AML-193 (cell line): ENCODE measurements at regions not wholly inside any gene's neighbourhood (a gene's known extent, or its start where the extent isn't known, plus 50 kb on each side); places are given as distances from the start of the nearest gene placed in this dataset.

Experiments
- DNase-seq, 2 experiments: peaks; one replicate each; lab custom pipeline; 2025; lab: John Stamatoyannopoulos, UW

DNA sequence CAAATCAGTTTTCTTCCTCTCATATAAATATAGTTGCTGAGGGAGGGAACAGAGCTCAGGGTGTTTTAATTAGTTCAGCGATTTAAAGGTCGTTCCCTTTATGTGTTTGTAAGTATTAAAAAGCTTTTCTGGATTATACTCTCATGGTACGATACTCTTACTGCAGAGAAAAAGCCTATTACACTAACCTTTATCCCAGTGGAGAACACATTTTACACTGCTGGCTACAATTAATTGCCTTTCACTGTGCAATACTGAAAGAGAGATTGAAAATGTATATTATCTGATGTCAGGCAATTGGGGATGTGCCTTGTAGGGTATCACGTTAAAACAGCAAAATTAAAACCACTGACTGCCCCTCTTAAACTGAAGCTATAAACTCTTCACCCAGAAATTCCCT, 526.9 kb upstream of the SGCG start:
- no peak for DNase-seq

DNA sequence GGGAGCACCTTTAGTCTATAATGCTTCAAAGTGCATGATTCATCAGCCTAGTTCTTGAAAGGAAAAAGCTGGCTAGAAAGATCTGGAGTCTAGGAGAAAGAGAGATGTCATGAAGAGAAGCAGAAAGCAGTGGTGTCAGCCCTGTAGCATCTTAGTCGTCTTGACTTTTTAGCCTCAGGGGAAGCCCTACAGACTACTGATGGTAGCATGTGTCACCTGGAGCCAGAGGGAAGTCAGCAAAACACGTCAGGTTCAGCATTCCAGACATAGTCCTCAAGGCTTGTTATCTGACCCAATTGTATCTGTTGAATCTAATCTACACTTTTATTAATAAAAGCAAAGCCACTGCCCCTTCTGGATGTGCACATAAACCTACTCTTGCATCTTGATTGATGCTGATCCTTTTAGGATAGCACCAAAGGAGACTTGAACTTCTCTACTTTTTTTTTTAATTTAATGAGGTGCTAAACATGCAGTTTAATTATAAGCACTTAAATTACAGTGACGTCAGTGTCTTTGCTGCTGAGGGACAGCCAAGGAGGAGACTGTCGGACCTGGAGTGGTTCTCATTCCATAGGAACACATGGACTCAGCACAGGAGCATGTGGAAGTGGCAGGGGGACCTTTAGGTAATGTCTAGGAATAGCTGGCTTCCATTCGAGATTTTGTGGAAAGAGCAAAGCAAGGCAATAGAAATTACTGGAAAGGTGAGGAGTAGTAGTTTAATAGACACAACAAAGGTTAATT, 525.5 kb upstream of the SGCG start:
- DNase-seq = no peak

DNA sequence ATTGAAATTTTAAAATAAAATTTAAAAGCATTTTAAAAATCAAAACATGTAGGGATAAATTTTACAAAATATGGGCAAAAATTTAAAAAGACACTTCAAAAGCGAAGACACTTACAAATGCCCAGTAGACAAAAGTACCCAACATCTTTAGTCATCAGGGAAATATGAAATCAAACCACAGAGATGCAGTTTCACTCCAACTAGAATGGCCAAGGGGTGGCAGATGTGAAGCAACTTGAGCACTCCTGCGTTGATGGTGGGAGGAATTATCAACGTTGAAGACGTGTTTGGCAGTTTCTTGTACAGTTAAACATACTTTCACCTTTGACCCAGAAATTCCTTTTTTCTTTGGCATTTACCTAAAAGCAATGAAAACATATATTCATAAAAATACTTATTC, 518.0 kb upstream of the SGCG start:
- no peak for DNase-seq

DNA sequence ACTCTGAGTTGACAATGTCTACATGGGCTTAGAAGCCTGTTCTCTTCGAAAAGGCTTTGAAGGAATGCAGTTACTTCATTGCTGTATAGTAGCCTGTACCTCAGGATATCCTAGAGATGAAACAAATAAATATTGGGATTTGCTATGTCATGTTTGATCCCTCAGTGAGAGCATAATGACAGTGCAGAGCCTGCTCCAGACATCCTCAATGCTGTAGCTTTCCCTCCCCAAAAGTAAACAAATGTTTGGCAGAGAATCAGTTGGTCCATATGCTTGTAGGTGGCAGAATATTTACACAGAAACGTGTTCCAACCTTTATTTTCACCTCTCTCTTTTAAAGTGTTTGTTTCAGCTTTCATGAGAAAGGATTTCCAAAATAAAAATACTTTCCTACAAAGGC, 515.3 kb upstream of the SGCG start:
- no peak for DNase-seq

DNA sequence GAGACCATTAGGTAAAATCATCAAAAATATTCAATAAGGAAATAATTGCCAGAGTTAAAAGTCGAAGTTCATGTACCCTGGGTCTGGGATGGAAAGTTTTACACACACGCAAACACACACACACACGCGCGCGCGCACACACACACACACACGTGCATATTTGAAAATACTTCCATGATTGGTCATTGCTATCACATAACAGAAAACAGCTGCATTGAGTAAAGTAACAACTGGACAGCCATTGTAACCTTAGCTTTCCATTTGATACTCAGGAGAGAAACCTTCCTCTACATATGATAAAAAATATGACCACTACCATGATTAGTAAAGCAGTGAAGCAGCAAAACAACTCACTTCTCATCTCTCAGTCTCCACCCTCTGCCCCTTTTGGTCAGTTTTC, 490.0 kb upstream of the SGCG start:
- no peak for DNase-seq

DNA sequence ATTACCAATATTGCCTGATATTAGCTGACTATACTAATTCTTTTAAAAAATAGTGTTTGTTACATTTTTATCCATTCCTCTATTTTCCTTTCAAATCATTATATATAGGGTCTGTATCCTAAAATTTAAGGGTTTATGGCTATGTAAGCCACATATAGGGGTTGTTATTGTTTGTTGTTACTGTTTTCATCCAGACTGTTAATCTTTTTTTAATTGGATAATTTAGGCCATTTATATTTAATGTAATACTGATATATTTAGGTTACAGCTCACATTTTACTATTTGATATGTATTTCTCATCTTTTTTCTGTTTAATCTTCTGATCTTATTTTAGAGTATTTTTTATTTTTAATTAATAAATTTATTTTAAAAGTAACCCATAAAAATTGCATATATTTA, 487.1 kb upstream of the SGCG start:
- DNase-seq = no peak

DNA sequence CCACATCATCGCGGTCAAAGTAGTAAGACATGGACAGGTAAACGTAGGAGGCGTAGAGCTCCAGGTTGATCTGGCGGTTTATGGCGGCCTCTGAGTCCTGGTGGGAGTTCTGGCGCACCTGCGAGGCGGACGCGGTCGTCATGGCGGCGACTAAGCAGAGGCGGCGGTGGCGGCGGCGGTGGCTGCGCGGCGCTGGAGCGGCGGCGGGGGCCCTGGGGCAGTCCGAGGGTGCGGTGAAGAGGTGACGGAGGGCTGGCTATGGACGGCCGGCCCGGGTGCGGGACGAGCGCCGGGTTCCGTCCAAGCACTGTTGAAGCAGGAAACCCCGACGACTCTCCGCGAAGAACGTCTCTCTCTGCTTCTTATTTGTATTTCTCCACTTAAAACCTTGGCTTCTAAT, 484.3 kb upstream of the SGCG start:
- no peak for DNase-seq

DNA sequence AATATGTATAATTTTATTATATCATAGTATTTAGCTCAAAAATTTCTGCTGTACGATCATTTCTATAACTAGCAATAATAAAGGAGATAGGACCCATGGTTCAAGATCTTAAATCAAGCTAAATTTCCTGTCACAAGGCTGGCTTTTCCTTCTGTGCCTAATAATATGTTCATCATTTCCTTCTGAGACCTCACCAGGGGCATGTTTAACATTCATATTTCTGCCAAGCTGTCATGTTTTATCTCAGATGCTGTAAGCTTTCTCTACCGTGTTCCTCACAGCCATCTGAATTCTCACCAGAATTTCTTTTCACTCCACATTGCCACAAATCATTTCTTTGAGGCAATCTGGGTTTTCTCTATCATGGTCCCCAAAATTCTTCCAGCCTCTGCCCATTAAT, 482.3 kb upstream of the SGCG start:
- DNase-seq = no peak

DNA sequence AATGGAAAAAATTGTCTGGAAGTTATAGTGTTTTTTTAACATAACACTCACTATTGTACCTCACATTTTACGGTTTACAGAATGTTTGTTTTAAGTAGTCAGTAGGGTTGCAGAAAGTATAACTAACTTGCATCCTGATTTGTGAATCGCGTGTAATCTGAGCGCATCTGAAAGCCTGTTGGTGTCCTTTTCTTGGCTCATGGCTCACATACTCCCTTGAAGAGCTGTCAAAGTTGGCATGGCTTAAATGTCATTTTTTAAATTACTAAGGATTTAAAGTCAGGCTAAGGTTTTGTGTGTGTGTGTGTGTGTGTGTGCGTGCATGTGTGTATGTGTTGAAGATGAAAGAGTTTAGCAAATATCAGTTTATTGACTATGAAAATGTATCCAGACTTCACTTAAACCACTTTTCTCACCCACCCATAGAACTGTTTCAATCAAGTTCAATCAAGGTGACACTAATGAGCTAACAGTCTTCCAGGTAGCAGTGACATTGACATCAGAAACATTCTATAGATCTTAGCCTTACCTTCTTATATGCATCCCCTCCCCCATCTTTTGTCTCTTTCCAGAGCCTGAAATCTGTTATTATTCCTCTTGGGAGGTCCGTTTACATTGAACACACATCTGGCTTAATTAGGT, 480.4 kb upstream of the SGCG start:
- no peak for DNase-seq

DNA sequence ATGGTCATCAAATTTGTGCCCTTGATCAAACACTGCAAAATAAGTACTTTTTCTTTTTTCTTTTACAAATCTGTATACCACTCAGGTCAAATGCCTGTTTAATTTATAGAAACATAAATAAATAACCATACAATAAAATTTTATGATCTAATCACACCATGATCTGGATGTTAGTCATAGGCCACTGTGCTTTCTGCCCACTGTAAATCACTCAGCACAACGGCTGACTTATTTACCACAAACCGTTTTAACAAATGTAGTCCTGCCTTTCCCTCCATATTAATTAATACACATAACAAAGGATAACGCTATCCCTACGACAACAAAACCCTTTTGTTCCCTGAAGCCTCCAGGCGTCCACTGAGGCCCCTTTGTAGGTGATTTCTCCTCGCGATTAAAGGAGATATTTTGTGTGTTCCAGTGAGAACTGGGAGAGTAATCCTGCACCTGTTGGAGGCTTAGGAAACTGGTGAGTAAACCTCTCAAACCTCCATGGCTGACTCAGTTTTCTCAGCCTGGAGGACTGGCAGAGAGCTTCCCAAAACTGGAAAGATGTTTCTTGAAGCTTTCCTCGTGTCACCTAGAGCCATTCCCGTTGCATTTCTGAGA, 477.1 kb upstream of the SGCG start:
- no peak for DNase-seq

DNA sequence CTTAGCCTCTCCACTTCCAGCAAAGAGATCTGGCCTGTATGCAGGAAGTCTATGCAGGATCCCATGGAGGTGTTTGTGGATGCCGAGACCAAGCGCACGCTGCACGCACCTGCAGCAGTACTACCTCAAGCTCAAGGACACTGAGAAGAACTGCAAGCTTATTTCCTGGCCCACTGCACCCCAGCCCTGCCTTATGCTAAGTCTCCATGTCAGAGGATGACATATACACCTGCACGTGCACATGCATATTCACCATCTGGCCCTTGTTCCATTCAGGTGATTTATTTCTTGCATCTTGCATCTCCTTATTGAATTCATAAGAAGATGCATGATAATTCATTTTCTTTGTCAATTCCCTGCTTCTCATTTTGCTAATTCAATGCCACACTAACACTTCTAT, 472.8 kb upstream of the SGCG start:
- DNase-seq = no peak

DNA sequence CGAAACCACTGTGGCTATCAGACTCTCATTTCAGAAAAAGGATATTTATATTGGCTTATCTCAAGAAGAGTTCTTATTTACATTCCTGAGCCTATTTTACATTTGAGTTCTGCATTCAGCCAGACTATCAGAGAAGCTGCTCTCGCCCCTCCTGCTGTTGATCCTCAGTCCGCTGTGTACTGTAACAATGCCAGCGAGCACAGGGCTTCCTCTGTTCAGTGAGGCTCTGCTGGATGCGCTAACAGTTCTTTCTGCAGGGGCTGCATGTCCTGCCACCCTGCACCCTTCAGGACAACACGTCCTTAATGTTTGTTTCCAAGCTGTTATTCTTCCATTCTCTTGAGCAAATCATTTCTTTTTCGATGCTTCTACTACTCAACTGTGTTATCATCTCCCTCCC, 463.7 kb upstream of the SGCG start:
- DNase-seq = no peak

DNA sequence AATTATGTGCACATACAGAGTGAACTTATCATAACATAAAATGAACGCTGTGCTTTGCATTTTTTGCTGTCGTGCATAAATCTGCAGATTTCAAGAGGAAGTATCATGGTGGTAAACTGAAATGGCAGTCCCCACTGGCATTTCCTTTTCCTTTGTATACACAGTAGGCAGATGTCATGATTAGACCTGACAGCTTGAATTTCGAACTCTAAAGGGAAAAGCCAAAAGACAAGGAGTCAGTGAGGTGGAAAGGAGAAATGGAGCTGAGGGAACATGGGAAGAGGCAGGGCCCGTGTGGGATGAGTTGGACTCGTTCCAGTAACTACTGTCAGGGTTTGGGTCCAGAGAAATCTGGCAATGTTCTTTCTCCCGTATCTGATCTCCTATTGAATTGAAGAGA, 454.1 kb upstream of the SGCG start:
- DNase-seq = no peak

DNA sequence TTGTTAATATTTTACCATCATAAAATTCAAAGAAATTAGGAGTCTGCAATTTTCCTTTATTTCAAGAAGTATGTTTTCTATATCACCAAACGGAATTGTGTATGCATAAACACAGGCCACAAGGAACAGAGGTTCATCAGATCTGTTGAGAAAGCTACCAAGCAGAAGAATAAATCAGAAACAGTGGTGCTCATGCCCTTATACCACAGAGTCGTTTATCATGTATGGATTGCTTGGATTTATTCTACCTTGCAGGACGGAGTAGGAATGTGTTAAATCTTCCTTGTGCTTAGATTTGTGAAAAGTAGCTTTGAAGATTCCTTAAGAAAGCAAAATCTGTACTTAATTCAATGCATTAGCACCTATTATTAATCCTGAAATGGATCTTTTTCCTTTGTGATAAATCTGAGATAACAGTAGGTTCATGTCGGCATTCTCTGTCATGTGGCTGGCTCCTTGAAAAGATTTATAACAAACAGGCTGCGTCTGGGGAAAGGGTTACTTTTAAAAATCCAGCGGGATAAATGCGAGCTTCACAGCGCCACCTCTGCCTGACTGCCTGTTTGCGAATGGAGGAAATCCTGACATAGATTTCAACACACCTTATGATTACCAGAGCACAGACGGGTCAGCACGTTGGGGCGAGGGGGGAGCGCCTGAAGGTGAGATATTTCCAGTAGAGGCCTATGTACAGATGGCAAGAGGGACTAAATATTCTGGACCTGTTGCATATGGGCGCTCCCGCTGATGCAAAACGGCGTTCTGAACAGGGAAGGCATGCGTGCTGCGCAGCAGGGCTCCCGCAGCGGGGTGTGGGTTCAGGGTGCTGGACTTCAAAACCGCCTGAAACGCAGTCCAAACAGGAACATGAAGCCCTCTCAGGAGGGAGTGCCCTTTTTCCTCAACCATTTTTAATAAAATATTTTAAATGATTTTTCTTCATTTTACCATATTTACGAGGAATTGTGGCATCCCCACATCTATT, 445.5 kb upstream of the SGCG start:
- DNase-seq = no peak

DNA sequence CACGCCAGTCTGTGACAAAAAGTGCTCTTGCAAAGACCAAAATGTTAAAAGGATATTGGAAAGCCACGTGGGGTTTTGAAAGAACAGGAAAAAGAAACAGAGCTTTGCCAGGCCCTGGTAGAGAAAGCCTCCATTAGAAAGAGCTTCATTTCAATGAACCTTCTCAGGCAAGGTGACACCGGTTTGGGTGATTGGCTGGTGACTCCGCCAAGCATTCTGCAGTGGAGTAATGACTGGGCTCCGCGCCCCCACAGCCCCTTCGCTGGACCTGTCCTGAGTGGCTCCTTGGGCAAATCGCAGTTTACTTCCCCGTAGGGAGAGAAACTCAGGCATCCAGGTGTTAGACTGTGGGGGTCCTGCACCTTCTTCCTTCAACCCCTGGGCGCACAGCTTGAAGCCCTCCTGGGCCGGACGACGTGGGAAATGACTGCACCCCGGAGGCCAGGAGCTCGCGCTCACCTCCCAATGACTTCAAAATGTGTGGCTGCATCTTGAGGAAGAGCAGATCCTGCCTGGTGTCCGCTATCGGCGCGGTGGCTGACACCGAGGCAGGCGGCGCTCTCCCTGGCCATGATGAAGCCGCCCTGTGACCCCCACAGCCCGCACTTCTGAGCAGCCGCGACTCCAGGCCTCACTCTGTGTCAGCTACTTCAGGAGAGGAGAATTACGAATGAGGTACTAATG, 444.6 kb upstream of the SGCG start:
- DNase-seq = no peak

DNA sequence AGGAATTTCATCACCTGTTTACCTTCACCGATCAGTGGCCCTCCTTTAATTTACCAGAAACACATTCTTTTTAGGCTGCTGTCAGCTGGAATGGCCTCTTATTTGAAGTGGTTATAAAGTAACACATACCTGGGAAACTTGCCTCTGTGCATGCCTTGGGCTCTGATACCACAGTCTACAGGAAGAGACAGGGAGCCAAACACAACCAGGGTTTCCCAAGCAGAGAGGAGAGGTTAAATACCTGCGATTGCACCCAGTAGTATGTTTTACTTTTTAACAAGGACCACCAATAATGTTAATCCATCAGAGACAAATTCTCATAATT, 444.0 kb upstream of the SGCG start:
- DNase-seq = no peak

DNA sequence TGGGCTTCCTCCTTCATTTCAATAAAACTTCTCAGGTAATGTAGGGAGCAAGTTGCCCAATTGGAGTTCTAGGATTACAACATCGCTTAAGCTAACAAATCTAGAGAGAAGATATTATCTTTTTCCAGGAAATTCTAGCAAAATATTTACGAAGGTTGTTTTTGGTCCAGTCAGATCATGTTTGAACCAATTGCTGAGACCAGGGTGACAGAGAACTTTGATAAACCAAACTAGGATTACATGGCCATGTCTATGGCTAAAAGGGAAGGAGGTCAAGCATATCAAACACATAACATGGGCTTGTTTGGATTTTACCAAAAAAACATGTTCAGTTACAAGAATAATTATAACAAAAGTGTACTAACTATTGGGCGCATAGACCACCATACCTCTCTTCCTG, 442.4 kb upstream of the SGCG start:
- no peak for DNase-seq

DNA sequence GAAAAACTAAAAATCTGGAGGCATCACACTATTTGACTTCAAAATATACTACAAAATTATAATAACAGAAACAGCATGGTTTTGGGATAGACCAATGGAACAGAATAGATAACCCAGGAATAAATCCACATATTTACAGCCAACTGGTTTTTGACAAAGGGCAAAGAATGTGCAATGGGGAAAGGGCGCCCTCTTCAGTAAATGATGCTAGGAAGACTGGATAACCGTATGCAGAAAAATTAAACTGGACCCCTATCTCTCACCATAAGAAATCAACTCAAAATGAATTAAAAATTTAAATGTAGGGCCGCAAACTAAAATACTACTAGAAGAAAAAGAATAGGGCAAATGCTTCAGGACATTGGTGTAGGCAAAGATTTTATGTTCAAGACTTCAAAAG, 440.5 kb upstream of the SGCG start:
- peak; percentile 15 to 29 for DNase-seq

DNA sequence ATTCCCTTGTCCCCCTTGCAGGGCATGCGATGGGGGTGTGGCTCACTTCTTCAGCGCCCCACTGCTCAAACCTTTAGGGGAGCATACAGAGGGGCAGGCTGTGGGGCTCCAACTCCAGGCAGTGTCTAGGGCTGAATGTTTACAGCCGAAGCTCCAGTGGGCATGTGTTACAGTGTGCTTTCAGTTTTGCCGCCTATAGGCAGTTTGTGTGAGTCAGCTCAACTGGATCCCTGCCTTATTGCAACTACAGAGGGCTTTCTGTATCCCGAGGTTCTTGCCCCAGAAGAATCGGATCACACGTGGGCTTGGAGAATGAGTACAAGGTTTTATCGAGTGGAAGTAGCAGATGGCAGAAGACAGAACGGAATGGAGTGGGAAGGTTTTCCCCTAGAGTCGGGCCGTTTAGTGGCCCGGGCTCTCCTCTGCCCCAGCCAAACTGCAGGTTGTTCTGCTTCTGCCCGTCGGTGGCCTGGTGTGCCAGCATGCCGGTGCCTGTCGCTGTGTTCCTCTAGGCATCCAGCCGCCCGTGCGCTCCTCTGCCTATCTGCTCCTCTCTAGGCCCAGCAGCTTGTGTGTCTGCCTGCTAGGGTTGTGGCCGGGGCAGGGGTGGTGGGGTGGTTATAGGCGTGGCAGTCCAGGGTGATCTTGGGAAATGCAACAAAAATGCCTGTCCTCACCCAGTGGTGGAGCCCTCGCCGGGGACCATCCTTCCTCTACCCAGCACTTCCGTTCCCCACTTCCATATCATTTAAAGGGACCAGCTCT, 435.9 kb upstream of the SGCG start:
- no peak for DNase-seq

DNA sequence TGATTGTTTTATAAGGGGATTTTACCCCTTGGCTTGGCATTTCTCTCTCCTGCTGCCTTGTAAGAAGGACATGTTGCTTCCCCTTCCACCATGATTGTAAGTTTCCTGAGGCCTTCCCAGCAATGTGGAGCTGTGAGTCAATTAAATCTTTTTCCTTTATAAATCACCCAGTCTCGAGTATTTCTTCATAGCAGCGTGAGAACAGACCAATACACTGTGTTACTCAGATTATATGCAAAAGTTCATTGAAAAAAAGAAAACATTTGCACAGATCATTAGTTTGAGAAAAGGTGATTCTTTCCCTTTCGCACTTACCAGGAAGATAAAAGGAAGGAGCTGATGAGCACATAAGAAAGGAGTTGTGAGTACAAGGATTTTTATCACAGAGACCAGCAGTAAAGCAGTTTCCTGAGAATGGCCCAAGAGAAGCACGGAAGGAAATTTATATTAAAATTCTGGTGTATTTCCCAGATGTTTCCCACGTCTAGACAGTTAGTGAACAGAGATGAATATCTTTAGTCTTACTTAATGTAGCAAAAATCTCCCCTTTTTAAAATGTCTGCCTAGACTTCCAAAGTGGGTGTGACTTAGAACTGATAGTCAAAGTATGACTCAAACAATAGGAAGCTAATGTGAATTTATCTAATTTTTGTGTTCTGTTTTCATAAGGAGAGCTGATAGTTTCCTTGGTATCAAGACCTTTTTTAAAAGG, 431.8 kb upstream of the SGCG start:
- DNase-seq = no peak

DNA sequence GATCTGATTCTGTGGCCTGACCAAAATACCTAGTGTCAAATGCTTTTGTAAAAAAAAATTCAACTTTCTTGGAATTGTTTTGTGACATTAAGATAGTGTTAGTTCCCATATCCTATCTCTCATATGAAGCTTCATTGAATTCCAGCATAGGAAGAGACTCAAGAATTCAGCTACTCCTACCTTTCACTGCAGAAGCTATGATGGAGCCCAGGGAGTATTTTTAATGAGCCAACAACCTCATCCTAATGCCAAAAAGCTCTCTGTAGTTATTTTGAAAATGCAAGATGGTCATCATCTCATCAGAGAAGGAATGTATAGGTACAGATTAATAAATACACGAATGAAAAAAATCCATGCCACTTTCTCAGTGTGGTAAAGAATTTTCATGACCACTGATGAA, 431.2 kb upstream of the SGCG start:
- DNase-seq = no peak
